ENCODE measurements at regions not wholly inside any gene's neighbourhood (a gene's known extent, or its start where the extent isn't known, plus 50 kb on each side); places are given as distances from the start of the nearest gene placed in this dataset.

DNA sequence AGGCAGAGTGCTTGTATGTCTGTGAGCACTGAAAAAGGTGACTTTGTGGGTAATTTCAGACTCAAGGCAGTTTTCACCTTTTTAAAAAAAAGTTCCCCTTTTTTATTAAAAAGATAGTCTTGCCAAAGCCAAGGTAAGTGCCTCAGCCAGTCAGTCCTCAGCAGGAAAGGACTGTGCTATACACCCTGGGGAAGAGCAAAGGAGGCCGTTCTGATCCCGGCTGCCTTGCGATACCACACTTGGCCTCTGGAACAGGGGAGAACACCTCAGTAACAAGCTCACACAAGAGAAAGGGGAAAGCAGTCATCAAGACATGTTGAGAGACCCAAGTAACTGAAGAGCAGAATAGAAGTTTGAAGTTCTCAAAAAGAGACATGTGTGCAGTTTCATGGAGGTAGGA is 541.7 kb downstream of the BCOR start:
- TF ChIP-seq, protein P1, sequence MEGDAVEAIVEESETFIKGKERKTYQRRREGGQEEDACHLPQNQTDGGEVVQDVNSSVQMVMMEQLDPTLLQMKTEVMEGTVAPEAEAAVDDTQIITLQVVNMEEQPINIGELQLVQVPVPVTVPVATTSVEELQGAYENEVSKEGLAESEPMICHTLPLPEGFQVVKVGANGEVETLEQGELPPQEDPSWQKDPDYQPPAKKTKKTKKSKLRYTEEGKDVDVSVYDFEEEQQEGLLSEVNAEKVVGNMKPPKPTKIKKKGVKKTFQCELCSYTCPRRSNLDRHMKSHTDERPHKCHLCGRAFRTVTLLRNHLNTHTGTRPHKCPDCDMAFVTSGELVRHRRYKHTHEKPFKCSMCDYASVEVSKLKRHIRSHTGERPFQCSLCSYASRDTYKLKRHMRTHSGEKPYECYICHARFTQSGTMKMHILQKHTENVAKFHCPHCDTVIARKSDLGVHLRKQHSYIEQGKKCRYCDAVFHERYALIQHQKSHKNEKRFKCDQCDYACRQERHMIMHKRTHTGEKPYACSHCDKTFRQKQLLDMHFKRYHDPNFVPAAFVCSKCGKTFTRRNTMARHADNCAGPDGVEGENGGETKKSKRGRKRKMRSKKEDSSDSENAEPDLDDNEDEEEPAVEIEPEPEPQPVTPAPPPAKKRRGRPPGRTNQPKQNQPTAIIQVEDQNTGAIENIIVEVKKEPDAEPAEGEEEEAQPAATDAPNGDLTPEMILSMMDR (IDR thresholded peaks at IDR 0.05), result no peak
- TF ChIP-seq EP300 (IDR thresholded peaks at IDR 0.05) (no peak), POLR2A (IDR thresholded peaks at IDR 0.05) (no peak)
